ACC112 (cell line): ENCODE measurements at regions not wholly inside any gene's neighbourhood (a gene's known extent, or its start where the extent isn't known, plus 50 kb on each side); places are given as distances from the start of the nearest gene placed in this dataset.

ENCODE experiments used
- H2AFZ ChIP-seq: fragments of 200-600 bp; sonication (generic); one replicate; pipeline ENCODE4 v1.6.0; 2017; ENCODE audit warnings: antibody characterized with exemption, low read length; ENCODE audit not compliant: unreplicated experiment
- H3K27ac ChIP-seq: fragments of 200-600 bp; sonication (generic); 2 replicates; pipeline ENCODE4 v1.5.1; 2014; ENCODE audit warnings: low read depth, mild to moderate bottlenecking, antibody characterized with exemption, low read length, moderate library complexity
- H3K27me3 ChIP-seq: fragments of 200-600 bp; sonication (generic); 2 replicates; pipeline ENCODE4 v1.6.1; 2014; ENCODE audit warnings: mild to moderate bottlenecking, antibody characterized with exemption, low read length, moderate library complexity, mixed read lengths; ENCODE audit not compliant: insufficient read depth
- H3K36me3 ChIP-seq: fragments of 200-600 bp; sonication (generic); 2 replicates; pipeline ENCODE4 v1.6.1; 2016; ENCODE audit warnings: mild to moderate bottlenecking, antibody characterized with exemption, low read length, moderate library complexity, mixed read lengths; ENCODE audit not compliant: insufficient read depth
- H3K4me1 ChIP-seq: fragments of 200-600 bp; sonication (generic); one replicate; pipeline ENCODE4 v1.6.1; 2016; ENCODE audit warnings: low read length, mixed read lengths; ENCODE audit not compliant: insufficient read depth, unreplicated experiment, control insufficient read depth
- H3K4me3 ChIP-seq: fragments of 200-600 bp; sonication (generic); 2 replicates; pipeline ENCODE4 v1.5.1; 2014; ENCODE audit warnings: mild to moderate bottlenecking, low read depth, low read length
- H3K79me2 ChIP-seq: fragments of 200-600 bp; sonication (generic); one replicate; pipeline ENCODE4 v1.6.0; 2016; ENCODE audit warnings: low read length; ENCODE audit not compliant: control insufficient read depth, unreplicated experiment, insufficient read depth

GRCh38 chr14:96956464-96957239, 159.5 kb downstream of the VRK1 start:
- Histone ChIP-seq H3K4me3 (no peak overlapping the region), H3K36me3 (no peaks in the 10 kb centered on the region), H3K27me3 (no peaks in the 10 kb centered on the region), H3K79me2 (no peaks in the 10 kb centered on the region), H2AFZ (no peak overlapping the region), H3K4me1 (no peaks in the 10 kb centered on the region), H3K27ac (no peak overlapping the region)

- H3K4me3 ChIP-seq = no peak overlapping the region
- no peak overlapping the region for H3K27ac ChIP-seq
- H3K4me1 ChIP-seq = no peaks in the 10 kb centered on the region
- H3K27me3 ChIP-seq = no peaks in the 10 kb centered on the region
- no peak overlapping the region for H2AFZ ChIP-seq
- no peaks in the 10 kb centered on the region for H3K79me2 ChIP-seq
- H3K36me3 ChIP-seq = no peaks in the 10 kb centered on the region
Observed at GRCh38 chr14:96958057-96958456, 160.9 kb downstream of the VRK1 start.

DNA sequence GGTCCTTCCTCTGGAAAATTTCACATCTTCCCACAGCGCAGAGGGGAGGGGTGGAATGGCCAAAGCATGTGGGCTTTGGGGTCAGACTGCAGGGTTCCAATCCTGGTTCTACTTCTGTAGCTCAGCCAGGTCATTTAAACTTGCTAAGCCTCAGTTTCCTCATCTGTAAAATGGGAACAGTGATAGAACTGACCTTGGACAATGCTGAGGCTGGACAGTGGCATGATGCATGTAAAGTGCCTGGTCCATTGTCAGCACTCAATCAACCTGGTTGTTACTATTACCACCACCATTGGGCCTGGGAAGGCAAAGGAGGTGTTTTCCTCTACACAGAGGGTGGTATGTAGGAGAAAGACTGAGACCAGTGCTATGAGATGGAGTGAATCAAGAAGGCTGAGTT, 162.8 kb downstream of the VRK1 start:
- H3K79me2 ChIP-seq = no peaks in the 10 kb centered on the region
- no peak overlapping the region for H3K4me3 ChIP-seq
- no peaks in the 10 kb centered on the region for H3K36me3 ChIP-seq
- no peak overlapping the region for H3K27ac ChIP-seq
- no peaks in the 10 kb centered on the region for H3K27me3 ChIP-seq
- no peaks in the 10 kb centered on the region for H3K4me1 ChIP-seq
- H2AFZ ChIP-seq = no peak overlapping the region

GRCh38 chr14:96960598-96961116, 163.5 kb downstream of the VRK1 start:
- H3K79me2 ChIP-seq = no peaks in the 10 kb centered on the region
- H3K27me3 ChIP-seq = no peaks in the 10 kb centered on the region
- no peak overlapping the region for H3K4me3 ChIP-seq
- no peak overlapping the region for H3K27ac ChIP-seq
- H3K4me1 ChIP-seq = no peaks in the 10 kb centered on the region
- H3K36me3 ChIP-seq = no peaks in the 10 kb centered on the region
- no peak overlapping the region for H2AFZ ChIP-seq

GRCh38 chr14:96961895-96962294, 164.7 kb downstream of the VRK1 start:
- no peaks in the 10 kb centered on the region for H3K27me3 ChIP-seq
- H3K79me2 ChIP-seq = no peaks in the 10 kb centered on the region
- H3K36me3 ChIP-seq = no peaks in the 10 kb centered on the region
- no peak overlapping the region for H3K27ac ChIP-seq
- no peaks in the 10 kb centered on the region for H3K4me1 ChIP-seq
- no peak overlapping the region for H3K4me3 ChIP-seq
- no peak overlapping the region for H2AFZ ChIP-seq

GRCh38 chr14:96962337-96962736, 165.2 kb downstream of the VRK1 start:
- H3K4me3 ChIP-seq = no peak overlapping the region
- no peaks in the 10 kb centered on the region for H3K36me3 ChIP-seq
- H2AFZ ChIP-seq = no peak overlapping the region
- no peaks in the 10 kb centered on the region for H3K4me1 ChIP-seq
- no peaks in the 10 kb centered on the region for H3K79me2 ChIP-seq
- H3K27ac ChIP-seq = no peak overlapping the region
- H3K27me3 ChIP-seq = no peaks in the 10 kb centered on the region

GRCh38 chr14:96964726-96965415, 167.7 kb downstream of the VRK1 start:
- Histone ChIP-seq H2AFZ (no peak overlapping the region), H3K36me3 (no peaks in the 10 kb centered on the region), H3K4me3 (no peak overlapping the region), H3K79me2 (no peaks in the 10 kb centered on the region), H3K4me1 (no peaks in the 10 kb centered on the region), H3K27ac (no peak overlapping the region), H3K27me3 (no peaks in the 10 kb centered on the region)

GRCh38 chr14:96965885-96966595, 168.9 kb downstream of the VRK1 start:
- no peaks in the 10 kb centered on the region for H3K79me2 ChIP-seq
- no peak overlapping the region for H3K27ac ChIP-seq
- H2AFZ ChIP-seq = no peak overlapping the region
- H3K27me3 ChIP-seq = no peaks in the 10 kb centered on the region
- H3K36me3 ChIP-seq = no peaks in the 10 kb centered on the region
- H3K4me3 ChIP-seq = no peak overlapping the region
- H3K4me1 ChIP-seq = no peaks in the 10 kb centered on the region

GRCh38 chr14:96975116-96975515, 177.9 kb downstream of the VRK1 start:
- Histone ChIP-seq H3K4me3 (no peak overlapping the region), H3K4me1 (no peaks in the 10 kb centered on the region), H3K36me3 (no peaks in the 10 kb centered on the region), H3K27ac (no peak overlapping the region), H2AFZ (no peak overlapping the region), H3K79me2 (no peaks in the 10 kb centered on the region), H3K27me3 (no peaks in the 10 kb centered on the region)

DNA sequence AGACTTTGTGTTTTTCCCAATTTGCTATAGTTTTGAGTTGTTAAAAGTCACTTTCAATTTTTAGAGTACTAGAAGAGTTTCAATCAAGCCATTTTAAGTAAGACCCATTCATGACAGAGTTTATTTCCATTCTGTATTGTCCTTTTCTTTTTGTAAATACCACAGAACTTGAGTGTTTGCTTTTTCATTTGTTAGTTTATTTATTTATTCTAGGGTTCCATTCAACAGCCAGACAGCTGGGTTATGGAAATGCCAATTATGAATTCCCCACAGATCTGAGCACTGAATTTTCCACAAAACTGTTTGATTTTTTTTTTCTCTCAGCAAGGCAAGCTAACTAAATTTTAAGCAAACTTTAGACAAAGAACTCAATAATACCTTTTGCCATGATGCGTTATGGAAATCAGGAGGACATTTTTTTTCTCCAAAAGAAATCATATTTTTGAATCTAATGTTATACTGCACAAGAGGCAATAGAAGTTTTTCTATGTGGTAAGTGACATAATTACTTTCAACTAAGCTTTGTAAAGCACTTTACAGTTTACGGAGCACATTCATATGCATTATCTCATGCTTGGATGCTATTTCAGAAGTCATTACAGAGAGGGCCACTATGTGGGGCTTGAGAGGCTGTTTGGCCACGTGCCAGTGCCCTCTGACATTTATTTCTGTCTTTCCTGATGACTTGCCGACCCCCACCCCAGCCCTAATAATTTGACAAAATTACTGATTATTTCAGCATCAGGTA, 181.5 kb downstream of the VRK1 start:
- Histone ChIP-seq H3K4me3 (no peak overlapping the region), H3K79me2 (no peaks in the 10 kb centered on the region), H3K27ac (no peak overlapping the region), H3K4me1 (no peaks in the 10 kb centered on the region), H2AFZ (no peak overlapping the region), H3K27me3 (no peaks in the 10 kb centered on the region), H3K36me3 (no peaks in the 10 kb centered on the region)
